Peyer's patch (tissue), 4 donors: ENCODE measurements at regions not wholly inside any gene's neighbourhood (a gene's known extent, or its start where the extent isn't known, plus 50 kb on each side); places are given as distances from the start of the nearest gene placed in this dataset.

Experiments used
- CTCF ChIP-seq, 6 experiments: fragments of 450-650 bp in 4 of 6; fragments of 200-600 bp in 2 of 6; sonication (generic) in 1 of 6; IDR thresholded peaks; one replicate each; pipeline ENCODE4 v1.5.1; 2017 to 2019; ENCODE audit warnings: antibody characterized with exemption in 6 of 6, mild to moderate bottlenecking in 3 of 6, moderate library complexity in 1 of 6
- POLR2A ChIP-seq, 2 donors: fragments of 450-650 bp; IDR thresholded peaks; one replicate each; pipeline ENCODE4 v1.5.1; 2017; ENCODE audit warnings: antibody characterized with exemption in 2 of 2, mild to moderate bottlenecking in 2 of 2, moderate library complexity in 2 of 2

- TF ChIP-seq CTCF (IDR thresholded peaks at IDR 0.05) (no peak), POLR2A (IDR thresholded peaks at IDR 0.05) (no peak)
Measured at GRCh38 chr12:102603021-102603420, 122.7 kb upstream of the IGF1 start.
